NB4 (cell line): ENCODE measurements at regions not wholly inside any gene's neighbourhood (a gene's known extent, or its start where the extent isn't known, plus 50 kb on each side); places are given as distances from the start of the nearest gene placed in this dataset.

Source experiments
- DNase-seq: peaks from one replicate; pipeline ENCODE4 v3.0.0; 2010; ENCODE audit warnings: low read depth
- H3K4me3 ChIP-seq: one replicate; pipeline ENCODE4 v1.5.1; 2011; ENCODE audit warnings: mild to moderate bottlenecking, low read depth, low read length, moderate library complexity
- CTCF ChIP-seq: IDR thresholded peaks from one replicate; pipeline ENCODE4 v1.5.1; 2012; ENCODE audit warnings: low read depth, low read length
- MAX ChIP-seq: IDR thresholded peaks from 2 replicates; pipeline ENCODE4 v1.6.1; 2011; ENCODE audit warnings: low read depth, low read length
- MYC ChIP-seq: IDR thresholded peaks from 2 replicates; pipeline ENCODE4 v1.6.1; 2011; ENCODE audit warnings: low read depth, low read length
- POLR2A ChIP-seq: IDR thresholded peaks from 2 replicates; pipeline ENCODE4 v1.6.1; 2011; ENCODE audit warnings: mild to moderate bottlenecking; ENCODE audit not compliant: insufficient read length; ENCODE audit errors: extremely low read depth

GRCh38 chr11:90326647-90327046, 103.8 kb upstream of the CHORDC1 start:
- no peak overlapping the region for H3K4me3 ChIP-seq
- TF ChIP-seq MYC (no peak), POLR2A (no peak), CTCF (no peak), MAX (no peak)
- DNase-seq: no peak

GRCh38 chr11:90323289-90323688, 100.4 kb upstream of the CHORDC1 start:
- no peak overlapping the region for H3K4me3 ChIP-seq
- TF ChIP-seq CTCF (no peak), POLR2A (no peak), MYC (no peak), MAX (no peak)
- no peak for DNase-seq

GRCh38 chr11:90321018-90321417, 98.2 kb upstream of the CHORDC1 start:
- H3K4me3 ChIP-seq: no peak overlapping the region
- DNase-seq: no peak
- TF ChIP-seq MYC (no peak), MAX (no peak), POLR2A (no peak), CTCF (no peak)

GRCh38 chr11:90318651-90319050, 95.8 kb upstream of the CHORDC1 start:
- H3K4me3 ChIP-seq: no peak overlapping the region
- DNase-seq: no peak
- no peak for TF ChIP-seq MYC
- TF ChIP-seq CTCF: no peak
- no peak for TF ChIP-seq POLR2A
- TF ChIP-seq MAX: no peak

GRCh38 chr11:90310210-90310609, 87.4 kb upstream of the CHORDC1 start:
- no peak for TF ChIP-seq POLR2A
- TF ChIP-seq MYC: no peak
- TF ChIP-seq CTCF: no peak
- TF ChIP-seq MAX: no peak
- DNase-seq: no peak
- H3K4me3 ChIP-seq: no peak overlapping the region

- TF ChIP-seq MYC: no peak
- TF ChIP-seq POLR2A: no peak
- TF ChIP-seq CTCF: no peak
- H3K4me3 ChIP-seq: no peak overlapping the region
- no peak for DNase-seq
Observed at GRCh38 chr11:90309693-90310092, 86.8 kb upstream of the CHORDC1 start.
